ENCODE measurements at regions not wholly inside any gene's neighbourhood (a gene's known extent, or its start where the extent isn't known, plus 50 kb on each side); places are given as distances from the start of the nearest gene placed in this dataset.

DNA sequence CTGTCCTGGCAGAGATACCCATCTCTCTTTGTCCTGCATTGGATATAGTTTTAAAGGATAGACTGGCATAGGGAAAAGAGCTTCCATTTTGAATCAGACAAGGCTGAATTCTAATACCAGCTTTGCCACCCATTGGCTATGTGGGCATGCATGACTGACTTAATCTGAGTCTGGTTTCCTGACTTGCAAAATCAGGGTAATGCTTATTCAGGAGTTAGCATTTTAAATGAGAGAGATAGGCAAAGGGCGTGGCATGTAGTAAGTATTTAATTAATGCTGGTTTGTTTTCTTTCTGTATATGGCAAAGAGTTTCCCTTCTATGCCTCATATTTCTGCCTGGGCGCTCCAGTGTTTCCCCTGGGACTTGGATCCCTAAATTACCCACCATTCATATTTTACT, 492.9 kb downstream of the IGSF11 start:
- TF ChIP-seq, protein P1, sequence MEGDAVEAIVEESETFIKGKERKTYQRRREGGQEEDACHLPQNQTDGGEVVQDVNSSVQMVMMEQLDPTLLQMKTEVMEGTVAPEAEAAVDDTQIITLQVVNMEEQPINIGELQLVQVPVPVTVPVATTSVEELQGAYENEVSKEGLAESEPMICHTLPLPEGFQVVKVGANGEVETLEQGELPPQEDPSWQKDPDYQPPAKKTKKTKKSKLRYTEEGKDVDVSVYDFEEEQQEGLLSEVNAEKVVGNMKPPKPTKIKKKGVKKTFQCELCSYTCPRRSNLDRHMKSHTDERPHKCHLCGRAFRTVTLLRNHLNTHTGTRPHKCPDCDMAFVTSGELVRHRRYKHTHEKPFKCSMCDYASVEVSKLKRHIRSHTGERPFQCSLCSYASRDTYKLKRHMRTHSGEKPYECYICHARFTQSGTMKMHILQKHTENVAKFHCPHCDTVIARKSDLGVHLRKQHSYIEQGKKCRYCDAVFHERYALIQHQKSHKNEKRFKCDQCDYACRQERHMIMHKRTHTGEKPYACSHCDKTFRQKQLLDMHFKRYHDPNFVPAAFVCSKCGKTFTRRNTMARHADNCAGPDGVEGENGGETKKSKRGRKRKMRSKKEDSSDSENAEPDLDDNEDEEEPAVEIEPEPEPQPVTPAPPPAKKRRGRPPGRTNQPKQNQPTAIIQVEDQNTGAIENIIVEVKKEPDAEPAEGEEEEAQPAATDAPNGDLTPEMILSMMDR (conservative IDR thresholded peaks at IDR 0.05; ENCODE audit: low read depth in 2 of 2), result no peak
- TF ChIP-seq EZH2 (IDR thresholded peaks at IDR 0.05; ENCODE audit: low read depth, unreplicated experiment) (no peak), POLR2AphosphoS5 (IDR thresholded peaks at IDR 0.05; ENCODE audit: low read depth) (no peak), EZH2phosphoT487 (IDR thresholded peaks at IDR 0.05; ENCODE audit: unreplicated experiment) (no peak), CREB1 (CRISPR knock-in tag; IDR thresholded peaks at IDR 0.05; ENCODE audit: low read depth) (no peak), JUNB (IDR thresholded peaks at IDR 0.05; ENCODE audit: unreplicated experiment) (no peak), ZNF331 (CRISPR knock-in tag; IDR thresholded peaks at IDR 0.05; ENCODE audit: low read depth) (no peak), NANOG (IDR thresholded peaks at IDR 0.05; ENCODE audit: borderline replicate concordance) (no peak), ZNF114 (CRISPR knock-in tag; IDR thresholded peaks at IDR 0.05) (no peak)
- TF ChIP-seq, protein P2, sequence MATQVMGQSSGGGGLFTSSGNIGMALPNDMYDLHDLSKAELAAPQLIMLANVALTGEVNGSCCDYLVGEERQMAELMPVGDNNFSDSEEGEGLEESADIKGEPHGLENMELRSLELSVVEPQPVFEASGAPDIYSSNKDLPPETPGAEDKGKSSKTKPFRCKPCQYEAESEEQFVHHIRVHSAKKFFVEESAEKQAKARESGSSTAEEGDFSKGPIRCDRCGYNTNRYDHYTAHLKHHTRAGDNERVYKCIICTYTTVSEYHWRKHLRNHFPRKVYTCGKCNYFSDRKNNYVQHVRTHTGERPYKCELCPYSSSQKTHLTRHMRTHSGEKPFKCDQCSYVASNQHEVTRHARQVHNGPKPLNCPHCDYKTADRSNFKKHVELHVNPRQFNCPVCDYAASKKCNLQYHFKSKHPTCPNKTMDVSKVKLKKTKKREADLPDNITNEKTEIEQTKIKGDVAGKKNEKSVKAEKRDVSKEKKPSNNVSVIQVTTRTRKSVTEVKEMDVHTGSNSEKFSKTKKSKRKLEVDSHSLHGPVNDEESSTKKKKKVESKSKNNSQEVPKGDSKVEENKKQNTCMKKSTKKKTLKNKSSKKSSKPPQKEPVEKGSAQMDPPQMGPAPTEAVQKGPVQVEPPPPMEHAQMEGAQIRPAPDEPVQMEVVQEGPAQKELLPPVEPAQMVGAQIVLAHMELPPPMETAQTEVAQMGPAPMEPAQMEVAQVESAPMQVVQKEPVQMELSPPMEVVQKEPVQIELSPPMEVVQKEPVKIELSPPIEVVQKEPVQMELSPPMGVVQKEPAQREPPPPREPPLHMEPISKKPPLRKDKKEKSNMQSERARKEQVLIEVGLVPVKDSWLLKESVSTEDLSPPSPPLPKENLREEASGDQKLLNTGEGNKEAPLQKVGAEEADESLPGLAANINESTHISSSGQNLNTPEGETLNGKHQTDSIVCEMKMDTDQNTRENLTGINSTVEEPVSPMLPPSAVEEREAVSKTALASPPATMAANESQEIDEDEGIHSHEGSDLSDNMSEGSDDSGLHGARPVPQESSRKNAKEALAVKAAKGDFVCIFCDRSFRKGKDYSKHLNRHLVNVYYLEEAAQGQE (IDR thresholded peaks at IDR 0.05; ENCODE audit: unreplicated experiment), result no peak
- TF ChIP-seq, protein P3, sequence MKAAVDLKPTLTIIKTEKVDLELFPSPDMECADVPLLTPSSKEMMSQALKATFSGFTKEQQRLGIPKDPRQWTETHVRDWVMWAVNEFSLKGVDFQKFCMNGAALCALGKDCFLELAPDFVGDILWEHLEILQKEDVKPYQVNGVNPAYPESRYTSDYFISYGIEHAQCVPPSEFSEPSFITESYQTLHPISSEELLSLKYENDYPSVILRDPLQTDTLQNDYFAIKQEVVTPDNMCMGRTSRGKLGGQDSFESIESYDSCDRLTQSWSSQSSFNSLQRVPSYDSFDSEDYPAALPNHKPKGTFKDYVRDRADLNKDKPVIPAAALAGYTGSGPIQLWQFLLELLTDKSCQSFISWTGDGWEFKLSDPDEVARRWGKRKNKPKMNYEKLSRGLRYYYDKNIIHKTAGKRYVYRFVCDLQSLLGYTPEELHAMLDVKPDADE (IDR thresholded peaks at IDR 0.05), result no peak
- TF ChIP-seq, protein P4, sequence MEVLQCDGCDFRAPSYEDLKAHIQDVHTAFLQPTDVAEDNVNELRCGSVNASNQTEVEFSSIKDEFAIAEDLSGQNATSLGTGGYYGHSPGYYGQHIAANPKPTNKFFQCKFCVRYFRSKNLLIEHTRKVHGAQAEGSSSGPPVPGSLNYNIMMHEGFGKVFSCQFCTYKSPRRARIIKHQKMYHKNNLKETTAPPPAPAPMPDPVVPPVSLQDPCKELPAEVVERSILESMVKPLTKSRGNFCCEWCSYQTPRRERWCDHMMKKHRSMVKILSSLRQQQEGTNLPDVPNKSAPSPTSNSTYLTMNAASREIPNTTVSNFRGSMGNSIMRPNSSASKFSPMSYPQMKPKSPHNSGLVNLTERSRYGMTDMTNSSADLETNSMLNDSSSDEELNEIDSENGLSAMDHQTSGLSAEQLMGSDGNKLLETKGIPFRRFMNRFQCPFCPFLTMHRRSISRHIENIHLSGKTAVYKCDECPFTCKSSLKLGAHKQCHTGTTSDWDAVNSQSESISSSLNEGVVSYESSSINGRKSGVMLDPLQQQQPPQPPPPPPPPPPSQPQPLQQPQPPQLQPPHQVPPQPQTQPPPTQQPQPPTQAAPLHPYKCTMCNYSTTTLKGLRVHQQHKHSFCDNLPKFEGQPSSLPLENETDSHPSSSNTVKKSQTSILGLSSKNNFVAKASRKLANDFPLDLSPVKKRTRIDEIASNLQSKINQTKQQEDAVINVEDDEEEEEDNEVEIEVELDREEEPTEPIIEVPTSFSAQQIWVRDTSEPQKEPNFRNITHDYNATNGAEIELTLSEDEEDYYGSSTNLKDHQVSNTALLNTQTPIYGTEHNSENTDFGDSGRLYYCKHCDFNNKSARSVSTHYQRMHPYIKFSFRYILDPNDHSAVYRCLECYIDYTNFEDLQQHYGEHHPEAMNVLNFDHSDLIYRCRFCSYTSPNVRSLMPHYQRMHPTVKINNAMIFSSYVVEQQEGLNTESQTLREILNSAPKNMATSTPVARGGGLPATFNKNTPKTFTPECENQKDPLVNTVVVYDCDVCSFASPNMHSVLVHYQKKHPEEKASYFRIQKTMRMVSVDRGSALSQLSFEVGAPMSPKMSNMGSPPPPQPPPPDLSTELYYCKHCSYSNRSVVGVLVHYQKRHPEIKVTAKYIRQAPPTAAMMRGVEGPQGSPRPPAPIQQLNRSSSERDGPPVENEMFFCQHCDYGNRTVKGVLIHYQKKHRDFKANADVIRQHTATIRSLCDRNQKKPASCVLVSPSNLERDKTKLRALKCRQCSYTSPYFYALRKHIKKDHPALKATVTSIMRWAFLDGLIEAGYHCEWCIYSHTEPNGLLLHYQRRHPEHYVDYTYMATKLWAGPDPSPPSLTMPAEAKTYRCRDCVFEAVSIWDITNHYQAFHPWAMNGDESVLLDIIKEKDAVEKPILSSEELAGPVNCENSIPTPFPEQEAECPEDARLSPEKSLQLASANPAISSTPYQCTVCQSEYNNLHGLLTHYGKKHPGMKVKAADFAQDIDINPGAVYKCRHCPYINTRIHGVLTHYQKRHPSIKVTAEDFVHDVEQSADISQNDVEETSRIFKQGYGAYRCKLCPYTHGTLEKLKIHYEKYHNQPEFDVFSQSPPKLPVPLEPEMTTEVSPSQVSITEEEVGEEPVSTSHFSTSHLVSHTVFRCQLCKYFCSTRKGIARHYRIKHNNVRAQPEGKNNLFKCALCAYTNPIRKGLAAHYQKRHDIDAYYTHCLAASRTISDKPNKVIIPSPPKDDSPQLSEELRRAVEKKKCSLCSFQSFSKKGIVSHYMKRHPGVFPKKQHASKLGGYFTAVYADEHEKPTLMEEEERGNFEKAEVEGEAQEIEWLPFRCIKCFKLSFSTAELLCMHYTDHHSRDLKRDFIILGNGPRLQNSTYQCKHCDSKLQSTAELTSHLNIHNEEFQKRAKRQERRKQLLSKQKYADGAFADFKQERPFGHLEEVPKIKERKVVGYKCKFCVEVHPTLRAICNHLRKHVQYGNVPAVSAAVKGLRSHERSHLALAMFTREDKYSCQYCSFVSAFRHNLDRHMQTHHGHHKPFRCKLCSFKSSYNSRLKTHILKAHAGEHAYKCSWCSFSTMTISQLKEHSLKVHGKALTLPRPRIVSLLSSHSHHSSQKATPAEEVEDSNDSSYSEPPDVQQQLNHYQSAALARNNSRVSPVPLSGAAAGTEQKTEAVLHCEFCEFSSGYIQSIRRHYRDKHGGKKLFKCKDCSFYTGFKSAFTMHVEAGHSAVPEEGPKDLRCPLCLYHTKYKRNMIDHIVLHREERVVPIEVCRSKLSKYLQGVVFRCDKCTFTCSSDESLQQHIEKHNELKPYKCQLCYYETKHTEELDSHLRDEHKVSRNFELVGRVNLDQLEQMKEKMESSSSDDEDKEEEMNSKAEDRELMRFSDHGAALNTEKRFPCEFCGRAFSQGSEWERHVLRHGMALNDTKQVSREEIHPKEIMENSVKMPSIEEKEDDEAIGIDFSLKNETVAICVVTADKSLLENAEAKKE (CRISPR knock-in tag; IDR thresholded peaks at IDR 0.05), result no peak

All from GM23338 (cell line).